ENCODE measurements at regions not wholly inside any gene's neighbourhood (a gene's known extent, or its start where the extent isn't known, plus 50 kb on each side); places are given as distances from the start of the nearest gene placed in this dataset.

DNA sequence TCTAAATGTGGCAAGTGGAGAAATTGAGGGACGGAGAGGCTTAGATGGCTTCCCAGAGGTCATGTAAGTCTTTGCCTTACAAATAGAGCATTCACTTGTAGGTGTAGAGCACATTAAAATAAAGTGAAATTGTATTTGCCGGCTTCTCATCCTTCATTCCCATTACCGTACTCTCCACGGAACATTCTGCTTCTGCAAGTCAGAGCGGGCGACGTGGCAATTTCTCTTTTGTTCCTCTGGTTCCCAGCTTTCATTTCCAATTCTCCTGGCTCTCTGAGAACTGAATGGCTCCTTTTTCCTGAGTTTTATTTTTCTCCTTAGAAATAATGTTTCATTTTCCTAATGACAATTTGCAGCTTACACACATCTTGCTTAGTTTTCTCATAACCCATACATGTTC, 51.3 kb upstream of the PFKP start:
- DNase-seq = no peak

DNA sequence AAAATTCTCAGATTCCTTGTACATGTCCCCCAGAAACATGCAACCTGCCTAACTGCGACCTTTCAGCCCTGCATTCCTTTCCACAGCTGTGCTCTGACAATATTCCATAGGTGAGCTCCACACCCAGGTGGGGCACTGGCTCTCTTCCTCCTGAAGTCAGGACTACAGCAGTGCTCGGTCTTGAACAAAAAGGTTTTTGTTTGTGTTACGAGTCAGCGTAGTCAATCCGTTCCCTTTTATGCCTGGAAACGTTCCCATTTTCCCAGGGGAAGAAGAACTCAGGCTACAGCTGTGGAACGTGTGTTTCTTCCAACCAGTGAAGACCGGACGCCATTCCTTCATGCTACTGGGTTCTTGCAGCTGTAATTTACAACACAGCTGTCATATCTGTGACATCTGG, 52.4 kb upstream of the PFKP start:
- no peak for DNase-seq

DNA sequence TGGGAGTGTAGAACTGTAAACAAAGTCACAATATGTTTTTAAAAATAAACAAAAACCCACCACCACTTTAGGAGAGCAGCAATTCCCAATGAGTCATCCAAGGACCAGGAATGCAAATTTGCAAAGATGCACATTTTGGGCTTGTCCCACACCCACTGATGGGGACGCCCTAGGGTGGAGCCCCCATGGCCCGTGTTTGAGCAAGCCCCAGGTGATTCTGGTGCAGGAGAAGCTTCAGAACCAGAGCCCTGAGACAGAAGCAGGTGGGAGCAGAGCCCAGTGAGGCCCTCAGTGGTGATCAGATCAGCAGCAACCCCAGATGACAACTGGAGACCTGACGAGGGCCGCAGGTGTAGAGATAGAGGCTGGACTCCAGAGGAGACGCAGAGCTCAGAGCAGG, 55.1 kb upstream of the PFKP start:
- DNase-seq = no peak

DNA sequence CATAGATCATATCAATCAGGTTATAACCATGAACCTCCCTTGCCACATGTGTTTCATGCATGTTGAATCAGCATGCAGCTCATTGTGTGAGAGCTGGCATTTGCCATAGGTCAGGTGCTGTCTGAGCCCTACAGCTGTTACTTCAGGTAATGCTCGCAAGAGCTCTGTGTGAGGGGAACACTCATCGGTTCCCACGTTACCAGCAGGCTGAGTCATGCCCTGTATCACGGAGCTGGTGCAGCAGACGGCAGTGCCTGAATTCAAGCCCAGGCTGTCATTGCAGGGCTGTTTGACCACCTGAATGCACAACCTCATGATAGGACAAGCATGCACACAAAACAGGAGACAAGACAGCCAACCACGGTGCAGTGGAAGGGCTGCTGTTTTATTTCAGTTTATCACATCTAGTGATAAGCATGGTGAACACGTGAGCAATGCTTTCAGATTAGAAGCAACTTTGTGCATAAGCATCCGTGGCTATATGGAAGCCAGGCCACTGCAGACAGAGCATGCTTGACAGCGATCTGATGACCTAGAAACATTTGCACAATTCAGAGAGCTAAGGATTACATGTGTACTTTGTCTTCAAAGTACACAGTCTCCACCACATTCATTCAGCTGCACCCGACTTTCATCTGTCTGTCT, 56.4 kb upstream of the PFKP start:
- no peak for DNase-seq

DNA sequence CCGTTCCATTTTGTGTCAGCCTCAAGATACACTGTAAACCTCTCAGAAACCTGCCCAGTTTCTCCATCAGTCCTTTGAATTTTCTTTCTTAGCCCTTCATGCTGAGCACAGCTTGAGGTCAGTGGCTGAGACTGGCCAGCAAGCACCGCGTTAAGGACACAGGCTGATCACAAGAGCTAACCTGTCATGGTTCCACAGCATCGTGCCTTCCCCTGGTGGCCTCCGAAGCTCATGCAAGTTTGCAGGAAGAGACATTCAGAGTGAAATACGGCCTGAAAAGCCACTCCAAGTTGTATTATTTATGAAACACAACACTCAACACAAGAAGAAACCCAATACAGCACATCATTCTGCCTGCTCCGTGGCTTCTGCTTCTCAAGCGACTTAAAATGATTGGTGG, 57.0 kb upstream of the PFKP start:
- DNase-seq = no peak

DNA sequence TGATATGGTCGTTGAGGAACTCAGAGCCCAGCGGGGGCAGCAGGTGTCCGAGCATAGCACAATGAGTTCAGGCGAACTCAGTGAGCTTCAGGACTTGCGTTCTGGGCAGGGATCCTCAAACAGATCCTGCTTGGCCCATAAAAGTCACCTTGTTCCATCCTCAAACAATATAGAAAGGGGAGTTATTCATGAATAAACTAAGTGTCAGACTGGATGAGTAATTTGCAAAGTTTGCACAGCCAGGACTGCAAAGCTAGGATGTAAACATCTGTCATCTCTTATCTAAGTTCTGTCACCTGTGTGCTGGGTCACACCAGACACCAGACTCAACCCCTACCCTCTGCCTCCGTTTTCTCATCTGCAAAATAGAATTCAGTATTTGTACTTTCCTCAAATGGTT, 58.0 kb upstream of the PFKP start:
- no peak for DNase-seq

DNA sequence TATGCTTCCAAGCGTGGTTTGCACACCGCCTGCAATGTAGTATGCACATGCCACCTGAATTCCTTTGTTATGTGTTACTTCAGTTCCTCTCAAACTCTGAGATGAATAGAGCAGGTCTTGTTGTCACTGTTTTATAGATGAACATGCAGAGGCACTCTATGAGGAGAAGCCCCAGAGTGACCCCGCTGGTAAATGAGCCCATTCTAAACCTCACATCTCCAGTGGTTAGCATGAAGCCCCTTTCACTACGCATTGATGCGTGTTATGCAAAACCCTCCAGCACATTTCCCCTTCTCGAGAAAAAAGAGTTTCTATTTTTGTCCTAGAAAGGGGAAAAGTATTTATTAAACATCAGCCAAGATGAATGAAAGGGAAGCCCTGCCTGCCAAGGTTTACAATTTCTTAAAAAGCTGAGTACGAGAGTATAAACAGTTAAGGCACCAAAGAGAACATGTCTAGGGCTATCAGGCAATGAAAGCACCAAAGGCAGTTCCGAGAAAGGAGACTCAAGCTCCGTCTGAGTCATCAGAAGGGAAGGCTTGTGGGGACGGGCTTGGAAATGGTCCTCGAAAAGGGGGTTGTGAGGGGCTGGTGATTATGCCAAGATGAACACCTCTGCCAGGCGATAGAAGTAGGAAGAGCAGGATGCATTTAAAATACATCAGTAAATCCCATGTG, 58.7 kb upstream of the PFKP start:
- no peak for DNase-seq

DNA sequence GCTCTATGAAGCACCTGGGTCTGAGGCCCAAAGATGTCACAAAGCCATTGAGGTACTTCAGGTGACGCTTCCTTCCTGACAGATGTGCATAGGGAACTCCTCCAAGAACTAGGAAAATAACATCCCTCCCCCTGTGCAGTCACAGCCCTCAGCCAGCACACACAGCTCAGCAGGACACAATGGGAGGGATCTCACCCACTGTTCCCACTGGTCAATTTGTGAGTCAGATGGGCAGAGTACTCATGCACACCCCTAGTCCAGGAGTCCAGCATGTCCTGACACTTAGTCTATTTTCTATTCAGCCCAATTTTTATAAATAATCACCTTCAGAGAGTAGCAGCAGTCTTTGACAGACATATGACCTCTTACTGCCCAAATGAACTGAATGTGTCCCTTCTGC, 60.7 kb upstream of the PFKP start:
- no peak for DNase-seq

DNA sequence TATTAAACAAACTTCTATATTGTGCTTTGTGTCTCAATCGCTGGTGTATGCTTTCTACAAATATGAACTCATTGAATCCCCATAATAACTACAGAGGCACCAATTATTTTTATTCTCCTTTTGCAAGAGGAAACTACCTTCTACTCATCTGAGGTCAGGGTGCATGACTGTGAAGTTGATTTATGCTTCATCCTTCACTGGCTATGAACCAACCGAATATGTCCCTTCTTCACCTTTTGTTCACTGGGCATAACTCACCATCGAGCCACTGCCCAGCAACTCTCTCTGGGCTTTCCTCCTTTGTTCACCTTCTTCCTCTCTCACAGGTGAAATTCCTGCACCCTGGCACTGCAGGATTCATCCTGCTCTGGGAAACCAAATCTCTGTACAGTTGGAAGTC, 61.3 kb upstream of the PFKP start:
- DNase-seq = no peak

DNA sequence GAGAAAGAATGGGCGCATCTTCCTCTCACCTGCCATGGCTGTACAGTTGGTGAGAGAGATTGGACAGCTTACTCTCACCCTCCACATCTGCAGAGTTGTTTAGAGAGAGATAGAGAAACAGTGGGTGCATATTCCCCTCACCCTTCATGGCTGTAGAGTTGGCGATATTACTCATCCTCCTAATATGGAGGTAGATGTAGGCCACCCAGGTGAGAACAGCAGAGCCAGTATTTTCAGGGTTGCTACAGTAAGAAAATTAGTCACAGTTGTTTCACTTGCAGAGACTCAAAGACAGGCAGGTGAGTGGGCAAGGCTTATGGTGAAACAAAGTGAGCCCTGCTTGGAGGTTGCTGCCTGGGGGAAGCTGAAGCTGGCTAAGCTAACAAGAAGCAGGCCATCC, 65.0 kb upstream of the PFKP start:
- no peak for DNase-seq

DNA sequence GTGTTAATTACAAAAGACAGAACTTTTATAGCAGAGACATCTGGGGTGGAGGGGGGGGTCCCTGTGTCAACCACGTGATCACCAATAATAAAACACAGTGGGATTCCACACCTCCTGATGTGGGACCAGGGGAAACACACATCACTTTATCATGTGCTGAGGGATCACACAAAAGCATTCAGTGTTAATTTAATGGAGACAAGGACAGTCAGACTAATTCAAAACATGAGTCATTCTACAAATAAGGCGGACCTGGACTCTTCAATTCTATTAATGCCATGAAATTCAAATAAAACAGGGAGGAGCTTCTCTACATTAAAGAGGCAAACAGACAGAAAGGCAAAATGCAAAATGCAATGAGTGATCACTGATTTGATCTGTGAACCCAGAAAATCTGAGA, 67.3 kb upstream of the PFKP start:
- peak; percentile 71 for DNase-seq

DNA sequence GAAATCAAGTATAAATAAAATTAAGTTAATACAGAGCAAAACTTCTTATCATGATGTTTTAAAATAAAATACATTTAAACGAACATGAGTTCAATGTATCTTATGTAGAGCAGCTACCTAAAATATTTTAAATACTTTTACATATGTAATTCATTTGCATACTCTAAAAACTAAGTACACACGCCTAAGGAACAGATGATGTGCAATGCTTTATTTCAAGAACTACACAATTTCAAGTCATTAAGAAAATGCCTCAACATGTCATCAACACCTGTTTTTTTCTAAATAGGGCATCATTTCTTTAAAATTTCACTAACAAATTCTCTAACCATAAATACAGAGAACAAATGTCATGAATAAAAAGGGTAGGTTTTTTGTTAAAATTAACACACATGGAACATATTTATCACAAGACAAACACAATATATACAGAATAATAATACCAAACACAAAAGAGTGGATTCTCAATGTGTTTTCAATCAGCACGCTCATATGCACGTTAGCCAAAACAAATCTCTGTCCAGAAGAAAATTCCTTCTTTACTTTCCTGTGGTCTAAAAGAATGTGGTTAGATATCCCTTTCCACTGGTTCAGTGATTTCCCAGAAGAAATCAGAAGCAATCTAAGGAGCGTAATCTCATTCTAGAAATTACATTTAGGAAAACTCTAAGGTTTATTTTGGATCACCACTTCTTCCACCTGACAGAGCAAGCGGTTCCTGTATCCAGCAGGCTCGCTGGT, 73.0 kb upstream of the PFKP start:
- no peak for DNase-seq

DNA sequence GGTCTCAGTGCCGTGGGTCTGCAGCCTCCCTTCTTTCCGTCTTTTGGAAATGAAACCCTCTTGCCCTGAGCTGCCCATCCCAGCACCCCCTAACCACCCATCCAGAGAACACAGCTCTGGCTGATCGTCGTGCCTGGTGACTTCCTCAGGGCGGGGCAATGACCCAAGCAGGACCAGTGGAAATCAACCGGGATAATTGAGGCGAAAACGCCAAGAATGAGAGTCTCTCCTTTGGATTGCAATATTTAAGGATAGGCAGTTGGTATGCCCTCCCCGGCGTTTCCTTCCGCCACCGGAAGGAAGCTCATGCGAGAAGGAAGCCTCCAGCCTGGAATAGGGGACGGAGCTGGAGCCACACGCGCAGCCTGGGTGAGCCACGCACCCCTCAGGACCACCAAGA, 73.7 kb upstream of the PFKP start:
- no peak for DNase-seq

DNA sequence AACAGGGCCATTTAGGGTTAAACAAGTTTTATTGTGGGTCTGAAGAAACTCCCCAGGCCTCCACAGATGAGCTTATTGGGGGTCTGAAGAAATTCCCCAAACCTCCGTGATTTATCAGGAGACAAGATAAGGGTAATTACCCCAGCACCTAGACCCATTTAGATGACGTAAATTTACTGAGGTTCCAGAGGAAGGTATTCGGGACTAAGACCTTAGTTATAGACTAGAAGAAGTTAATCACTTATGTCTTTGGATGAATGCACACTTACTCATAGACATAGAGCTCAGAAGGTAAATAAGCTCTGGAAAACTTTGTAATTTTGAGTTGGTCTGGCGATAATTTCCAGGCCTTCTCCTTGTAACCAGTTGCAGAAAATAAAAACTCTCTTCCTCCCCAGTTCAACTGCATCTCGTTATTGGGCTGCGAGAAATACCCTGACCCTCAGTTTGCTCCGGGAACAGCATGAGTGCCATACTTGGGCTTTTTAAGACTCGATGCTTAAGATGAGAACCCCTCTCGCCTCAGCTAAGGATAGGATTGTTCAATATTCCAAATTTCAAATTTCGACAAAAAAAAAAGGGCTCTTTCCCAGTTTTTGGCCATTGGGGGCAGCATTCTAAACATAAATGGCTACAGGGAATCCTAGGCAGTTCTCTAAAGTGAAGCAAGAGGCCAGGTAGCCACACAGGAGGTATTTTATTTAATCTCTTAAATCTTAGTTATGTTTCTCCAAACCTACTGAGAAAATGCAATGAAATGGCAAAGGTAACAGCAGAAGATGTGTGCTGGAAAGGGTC, 74.7 kb upstream of the PFKP start:
- no peak for DNase-seq

DNA sequence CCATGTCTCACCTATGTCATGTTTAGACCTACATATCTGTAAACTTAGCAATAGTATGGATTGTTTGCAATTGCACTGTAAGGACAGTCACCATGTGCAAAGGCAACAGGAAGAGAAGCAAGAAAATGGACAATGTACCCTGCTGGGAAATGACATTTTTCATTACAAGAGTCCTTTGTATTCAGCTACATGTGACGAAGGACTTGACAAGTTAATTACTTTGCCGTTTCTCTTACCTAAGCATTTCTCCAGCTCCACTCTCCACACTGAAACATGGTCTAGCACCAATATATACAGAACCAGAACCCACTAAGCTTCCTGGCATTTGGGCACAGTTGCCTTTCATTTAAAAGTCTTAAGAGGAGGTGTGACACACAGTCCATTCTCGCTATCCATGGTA, 76.6 kb upstream of the PFKP start:
- peak; percentile 31 for DNase-seq

DNA sequence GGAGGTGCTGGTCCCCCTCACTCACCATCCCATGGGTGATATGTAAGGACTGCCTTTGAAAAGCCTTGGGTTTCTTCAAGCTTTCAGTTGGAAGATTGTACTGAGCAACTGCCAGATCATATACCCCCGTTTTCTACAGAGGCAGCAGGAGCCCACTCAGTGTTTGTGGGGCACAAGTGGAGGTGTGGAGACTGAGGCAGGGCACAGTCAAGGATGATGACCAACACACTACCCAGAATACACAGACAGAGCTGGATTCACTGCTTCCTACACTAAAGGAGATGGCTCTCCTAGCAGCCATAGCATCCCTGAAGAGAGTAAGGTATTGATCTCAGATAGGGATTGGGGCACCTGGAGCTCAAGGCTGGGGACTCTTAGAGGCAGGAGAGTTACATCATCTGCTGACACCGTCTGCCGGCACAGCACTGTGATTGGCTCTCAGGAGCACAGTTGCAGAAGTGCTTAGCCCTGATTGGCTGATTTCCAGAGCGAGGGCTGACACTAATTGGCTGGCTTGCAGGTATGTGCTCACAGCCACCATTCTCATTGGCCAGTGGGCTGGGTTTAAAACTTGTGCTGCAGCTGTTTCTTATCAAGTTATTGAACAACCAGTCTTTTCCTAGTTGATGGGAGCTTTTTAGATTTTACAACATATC, 77.9 kb upstream of the PFKP start:
- no peak for DNase-seq

DNA sequence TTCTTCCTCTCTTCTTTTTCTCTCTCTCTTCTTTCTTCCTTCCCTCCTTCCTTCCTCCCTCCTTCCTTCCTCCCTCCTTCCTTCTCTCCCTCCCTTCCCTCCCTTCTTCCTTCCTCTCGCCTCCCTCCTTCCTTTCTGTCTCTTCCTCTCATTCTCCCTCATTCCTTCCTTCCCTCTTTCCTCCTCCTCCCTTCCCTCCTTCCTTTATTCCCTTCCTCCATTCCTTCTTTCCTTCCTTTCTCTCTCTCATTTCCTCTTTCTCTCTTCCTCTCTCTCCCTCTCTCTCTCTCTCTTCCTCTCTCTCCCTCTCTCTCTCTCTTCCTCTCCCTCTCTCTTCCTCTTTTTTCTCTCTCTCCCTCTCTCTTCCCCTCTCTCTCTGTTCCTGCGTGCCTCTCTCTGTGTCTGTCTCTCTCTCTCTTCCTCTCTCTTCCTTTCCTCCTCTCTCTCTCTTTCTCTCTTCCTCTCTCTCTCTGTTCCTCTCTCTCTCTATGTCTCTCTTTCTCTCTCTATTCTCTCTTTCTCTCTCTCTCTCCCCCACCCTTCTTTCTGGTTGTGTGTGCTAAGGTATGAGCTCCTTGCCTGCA, 80.1 kb upstream of the PFKP start:
- no peak for DNase-seq

DNA sequence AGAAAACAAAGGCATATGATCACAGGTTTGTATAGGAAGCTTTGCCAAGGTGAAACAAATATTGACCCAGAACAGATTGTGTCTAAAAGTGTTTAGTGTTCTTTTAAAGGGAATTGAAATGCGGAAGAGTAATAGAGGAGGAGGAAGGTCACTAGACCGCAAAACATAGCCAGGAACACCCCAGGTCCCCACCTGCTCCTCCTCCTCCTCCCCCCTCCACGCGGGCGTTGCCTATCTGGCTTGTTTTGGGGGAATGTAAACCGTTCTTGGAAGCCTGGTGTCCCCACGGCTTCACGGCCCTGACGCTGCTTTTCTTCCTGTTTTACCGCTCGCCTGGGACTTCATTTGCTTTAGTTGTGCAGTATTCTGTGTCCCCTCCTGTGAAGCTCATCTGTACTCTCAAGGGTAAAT, 81.0 kb upstream of the PFKP start:
- peak; percentile 75 for DNase-seq

DNA sequence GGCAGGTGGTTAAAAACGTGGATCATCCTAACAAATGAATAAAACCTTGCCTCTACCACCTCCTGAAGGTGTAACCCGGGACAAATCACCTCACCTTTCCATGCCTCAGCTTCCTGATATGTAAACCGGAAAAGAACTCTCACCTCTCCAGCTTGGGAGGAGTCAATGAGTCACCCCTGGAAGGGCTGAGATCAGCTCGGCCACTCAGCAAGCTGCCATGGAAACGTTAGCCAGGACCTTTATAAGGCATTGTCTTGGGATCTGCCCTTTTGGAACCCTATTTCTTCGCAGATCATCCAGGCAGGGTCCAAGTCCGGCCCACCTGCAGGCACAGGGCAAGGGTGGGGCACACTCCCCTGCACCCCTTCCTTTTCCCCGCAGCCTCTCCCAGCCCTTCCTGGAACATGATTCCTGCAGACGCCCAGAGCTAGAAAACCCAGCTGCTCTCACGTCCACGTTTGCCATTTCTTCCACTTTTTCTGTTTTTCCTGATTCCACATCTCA, 81.6 kb upstream of the PFKP start:
- DNase-seq = peak; percentile 63

DNA sequence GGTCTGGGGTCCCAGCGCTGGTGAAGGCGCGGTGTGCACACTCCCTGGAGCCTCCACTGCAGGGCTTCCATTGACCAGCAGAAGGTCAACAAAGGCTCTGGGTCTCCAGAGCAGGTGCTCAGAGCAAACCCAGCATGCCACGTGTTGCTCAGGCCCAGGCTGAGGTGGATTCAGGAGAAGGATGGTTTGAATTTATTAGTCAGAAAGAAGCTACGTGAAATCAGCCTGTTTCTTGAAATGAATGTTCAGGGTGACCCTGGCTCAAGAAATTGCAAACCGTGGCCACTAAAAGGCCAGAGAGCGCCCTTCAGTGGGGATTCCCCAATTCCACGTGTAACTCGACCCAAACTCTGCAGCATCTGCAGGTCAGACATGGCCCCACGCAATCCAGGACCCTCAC, 82.7 kb upstream of the PFKP start:
- DNase-seq = no peak

DNA sequence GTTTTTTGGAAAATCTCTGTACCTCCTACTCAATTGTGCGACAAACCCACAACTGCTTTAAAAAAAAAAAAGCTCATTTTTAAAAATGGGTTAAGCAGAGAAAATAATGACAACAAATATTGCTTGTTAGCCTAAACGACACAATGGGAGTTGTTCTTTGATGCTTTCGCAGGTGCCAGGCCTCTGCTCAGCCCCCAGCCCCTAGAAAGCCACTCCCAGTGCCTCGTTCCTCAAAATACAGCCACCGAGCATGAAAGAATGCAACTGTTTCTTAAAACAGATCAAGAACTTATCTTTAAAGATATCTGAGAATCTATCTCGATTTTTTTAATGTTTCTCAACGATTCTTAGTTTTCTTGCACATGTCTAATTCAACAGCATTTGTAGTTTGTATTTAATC, 85.2 kb upstream of the PFKP start:
- DNase-seq = no peak

DNA sequence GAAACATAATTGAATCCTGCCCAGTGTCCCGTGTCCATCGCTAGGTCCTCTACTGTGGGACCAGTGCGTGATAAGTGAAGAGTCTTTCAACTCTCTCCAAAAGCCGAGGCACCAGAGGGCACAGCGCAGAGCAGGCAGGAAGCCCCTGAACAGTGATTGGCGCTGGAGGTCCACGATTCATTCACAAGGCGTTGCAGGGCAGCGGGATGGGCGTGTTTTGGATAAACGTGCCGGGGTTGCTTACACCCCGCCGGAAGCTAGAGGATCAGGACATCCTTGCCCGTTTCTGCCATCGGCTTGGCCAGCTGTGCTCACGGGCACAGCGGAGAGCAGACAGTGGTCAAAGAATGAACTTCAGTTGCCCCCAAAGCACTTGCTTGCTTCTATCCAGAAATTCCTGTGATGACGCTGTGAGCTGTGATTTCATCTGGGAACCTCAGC, 86.0 kb upstream of the PFKP start:
- DNase-seq = no peak

Measured in NCI-H748 treated with DMSO at 0.1 percent for 48 hours (cell line).